Esophagus mucosa (tissue), 1 donor: ENCODE measurements at regions not wholly inside any gene's neighbourhood (a gene's known extent, or its start where the extent isn't known, plus 50 kb on each side); places are given as distances from the start of the nearest gene placed in this dataset.

Source experiments
- ATAC-seq: fragments of 200-7000 bp; cut with Tn5 transposase; one replicate; pipeline ENCODE4 v1.9.1; 2020
- donor health status: DM: yes; HTN: yes; CAD: no.

GRCh38 chr4:19014594-19014993 lies 993.0 kb upstream of the LCORL start:
- no peak for ATAC-seq

- no peak for ATAC-seq
Observed at GRCh38 chr4:19010761-19011160, 989.2 kb upstream of the LCORL start.

GRCh38 chr4:19009881-19010280 lies 988.3 kb upstream of the LCORL start:
- no peak for ATAC-seq

- no peak for ATAC-seq
Observed at GRCh38 chr4:19005211-19005610, 983.7 kb upstream of the LCORL start.

GRCh38 chr4:19002170-19002569 lies 980.6 kb upstream of the LCORL start:
- ATAC-seq = no peak

GRCh38 chr4:18999595-18999994 lies 978.0 kb upstream of the LCORL start:
- ATAC-seq = no peak

GRCh38 chr4:18981234-18981615 lies 959.7 kb upstream of the LCORL start:
- ATAC-seq = no peak

- ATAC-seq = no peak
Observed at GRCh38 chr4:18980516-18981233, 959.1 kb upstream of the LCORL start.

- no peak for ATAC-seq
Observed at GRCh38 chr4:18976884-18977283, 955.3 kb upstream of the LCORL start.

GRCh38 chr4:18975916-18976808 lies 954.6 kb upstream of the LCORL start:
- no peak for ATAC-seq

- ATAC-seq = no peak
Observed at GRCh38 chr4:18973296-18973695, 951.7 kb upstream of the LCORL start.

GRCh38 chr4:18961879-18962278 lies 940.3 kb upstream of the LCORL start:
- no peak for ATAC-seq

- no peak for ATAC-seq
Observed at GRCh38 chr4:18961266-18961665, 939.7 kb upstream of the LCORL start.

- ATAC-seq = no peak
Observed at GRCh38 chr4:18957716-18958115, 936.2 kb upstream of the LCORL start.

GRCh38 chr4:18954538-18954937 lies 933.0 kb upstream of the LCORL start:
- ATAC-seq = no peak

- ATAC-seq = no peak
Observed at GRCh38 chr4:18953613-18954012, 932.1 kb upstream of the LCORL start.

- ATAC-seq = no peak
Observed at GRCh38 chr4:18945464-18945863, 923.9 kb upstream of the LCORL start.

GRCh38 chr4:18942874-18943273 lies 921.3 kb upstream of the LCORL start:
- no peak for ATAC-seq

- ATAC-seq = no peak
Observed at GRCh38 chr4:18938343-18939099, 917.0 kb upstream of the LCORL start.

- ATAC-seq = no peak
Observed at GRCh38 chr4:18937746-18938145, 916.2 kb upstream of the LCORL start.

GRCh38 chr4:18937080-18937479 lies 915.5 kb upstream of the LCORL start:
- ATAC-seq = no peak

GRCh38 chr4:18935659-18936345 lies 914.2 kb upstream of the LCORL start:
- no peak for ATAC-seq

- no peak for ATAC-seq
Observed at GRCh38 chr4:18934197-18934596, 912.6 kb upstream of the LCORL start.
